Ishikawa (cell line): ENCODE measurements at regions not wholly inside any gene's neighbourhood (a gene's known extent, or its start where the extent isn't known, plus 50 kb on each side); places are given as distances from the start of the nearest gene placed in this dataset.

Experiments
- CEBPB ChIP-seq: IDR thresholded peaks from 2 replicates; pipeline ENCODE4 v1.6.1; 2012
- EP300 ChIP-seq: IDR thresholded peaks from 2 replicates; pipeline ENCODE4 v1.6.1; 2012; ENCODE audit warnings: borderline replicate concordance
- NFIC ChIP-seq: IDR thresholded peaks from 2 replicates; pipeline ENCODE4 v1.6.1; 2012
- RAD21 ChIP-seq: IDR thresholded peaks from 2 replicates; pipeline ENCODE4 v1.6.1; 2012; ENCODE audit warnings: low read depth
- TAF1 ChIP-seq: IDR thresholded peaks from 2 replicates; pipeline ENCODE4 v1.6.1; 2012; ENCODE audit warnings: low read depth, mild to moderate bottlenecking
- TCF12 ChIP-seq: IDR thresholded peaks from 2 replicates; pipeline ENCODE4 v1.6.1; 2012; ENCODE audit warnings: low read depth
- TEAD4 ChIP-seq: IDR thresholded peaks from 2 replicates; pipeline ENCODE4 v1.6.1; 2012
- YY1 ChIP-seq: IDR thresholded peaks from 2 replicates; pipeline ENCODE4 v1.6.1; 2012; ENCODE audit warnings: low read depth
- ZBTB7A ChIP-seq: IDR thresholded peaks from 2 replicates; pipeline ENCODE4 v1.6.1; 2012; ENCODE audit warnings: low read depth
- TF ChIP-seq, protein P1 (sequence below): IDR thresholded peaks from 2 replicates; pipeline ENCODE4 v1.6.1; 2012
- TF ChIP-seq, protein P2 (sequence below): IDR thresholded peaks from 2 replicates; pipeline ENCODE4 v1.6.1; 2012; ENCODE audit warnings: low read depth, mild to moderate bottlenecking
- TF ChIP-seq, protein P3 (sequence below): IDR thresholded peaks from 2 replicates; pipeline ENCODE4 v1.6.1; 2012

DNA sequence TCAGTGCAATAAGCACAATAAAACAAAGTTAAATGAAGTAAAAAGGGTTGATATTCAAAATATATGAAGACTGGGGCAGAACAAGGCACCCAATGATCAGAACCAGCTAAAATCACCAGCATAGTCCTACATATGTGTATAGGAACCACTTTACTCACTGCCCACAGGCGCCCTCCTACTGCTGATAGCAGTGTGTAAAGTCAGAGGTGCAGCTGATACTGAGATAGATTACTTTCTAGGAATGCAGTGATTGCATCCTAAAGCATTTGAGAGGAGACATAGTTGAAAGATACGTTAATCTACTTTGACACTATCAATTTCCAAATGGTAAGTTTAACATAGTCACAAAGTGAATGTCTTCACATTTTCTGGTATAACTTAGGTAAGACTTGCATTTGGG, 161.1 kb upstream of the MCHR2 start:
- no peak for TF ChIP-seq TEAD4
- TF ChIP-seq RAD21: no peak
- TF ChIP-seq ZBTB7A: no peak
- no peak for TF ChIP-seq EP300
- TF ChIP-seq TCF12: no peak
- TF ChIP-seq TAF1: no peak
- no peak for TF ChIP-seq YY1
- no peak for TF ChIP-seq NFIC
- TF ChIP-seq, protein P1, sequence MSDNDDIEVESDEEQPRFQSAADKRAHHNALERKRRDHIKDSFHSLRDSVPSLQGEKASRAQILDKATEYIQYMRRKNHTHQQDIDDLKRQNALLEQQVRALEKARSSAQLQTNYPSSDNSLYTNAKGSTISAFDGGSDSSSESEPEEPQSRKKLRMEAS: no peak
- no peak for TF ChIP-seq CEBPB
- TF ChIP-seq, protein P2, sequence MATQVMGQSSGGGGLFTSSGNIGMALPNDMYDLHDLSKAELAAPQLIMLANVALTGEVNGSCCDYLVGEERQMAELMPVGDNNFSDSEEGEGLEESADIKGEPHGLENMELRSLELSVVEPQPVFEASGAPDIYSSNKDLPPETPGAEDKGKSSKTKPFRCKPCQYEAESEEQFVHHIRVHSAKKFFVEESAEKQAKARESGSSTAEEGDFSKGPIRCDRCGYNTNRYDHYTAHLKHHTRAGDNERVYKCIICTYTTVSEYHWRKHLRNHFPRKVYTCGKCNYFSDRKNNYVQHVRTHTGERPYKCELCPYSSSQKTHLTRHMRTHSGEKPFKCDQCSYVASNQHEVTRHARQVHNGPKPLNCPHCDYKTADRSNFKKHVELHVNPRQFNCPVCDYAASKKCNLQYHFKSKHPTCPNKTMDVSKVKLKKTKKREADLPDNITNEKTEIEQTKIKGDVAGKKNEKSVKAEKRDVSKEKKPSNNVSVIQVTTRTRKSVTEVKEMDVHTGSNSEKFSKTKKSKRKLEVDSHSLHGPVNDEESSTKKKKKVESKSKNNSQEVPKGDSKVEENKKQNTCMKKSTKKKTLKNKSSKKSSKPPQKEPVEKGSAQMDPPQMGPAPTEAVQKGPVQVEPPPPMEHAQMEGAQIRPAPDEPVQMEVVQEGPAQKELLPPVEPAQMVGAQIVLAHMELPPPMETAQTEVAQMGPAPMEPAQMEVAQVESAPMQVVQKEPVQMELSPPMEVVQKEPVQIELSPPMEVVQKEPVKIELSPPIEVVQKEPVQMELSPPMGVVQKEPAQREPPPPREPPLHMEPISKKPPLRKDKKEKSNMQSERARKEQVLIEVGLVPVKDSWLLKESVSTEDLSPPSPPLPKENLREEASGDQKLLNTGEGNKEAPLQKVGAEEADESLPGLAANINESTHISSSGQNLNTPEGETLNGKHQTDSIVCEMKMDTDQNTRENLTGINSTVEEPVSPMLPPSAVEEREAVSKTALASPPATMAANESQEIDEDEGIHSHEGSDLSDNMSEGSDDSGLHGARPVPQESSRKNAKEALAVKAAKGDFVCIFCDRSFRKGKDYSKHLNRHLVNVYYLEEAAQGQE: no peak
- TF ChIP-seq, protein P3, sequence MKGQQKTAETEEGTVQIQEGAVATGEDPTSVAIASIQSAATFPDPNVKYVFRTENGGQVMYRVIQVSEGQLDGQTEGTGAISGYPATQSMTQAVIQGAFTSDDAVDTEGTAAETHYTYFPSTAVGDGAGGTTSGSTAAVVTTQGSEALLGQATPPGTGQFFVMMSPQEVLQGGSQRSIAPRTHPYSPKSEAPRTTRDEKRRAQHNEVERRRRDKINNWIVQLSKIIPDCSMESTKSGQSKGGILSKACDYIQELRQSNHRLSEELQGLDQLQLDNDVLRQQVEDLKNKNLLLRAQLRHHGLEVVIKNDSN: no peak
